ENCODE measurements at regions not wholly inside any gene's neighbourhood (a gene's known extent, or its start where the extent isn't known, plus 50 kb on each side); places are given as distances from the start of the nearest gene placed in this dataset.

- TF ChIP-seq CTCF (conservative IDR thresholded peaks at IDR 0.05) (no peak), EZH2 (IDR thresholded peaks at IDR 0.05; ENCODE audit: low read depth) (no peak)
- no peak for DNase-seq
- Histone ChIP-seq H3K4me2 (no peak overlapping the region), H3K27me3 (ENCODE audit: insufficient read depth, low read depth) (no peaks in the 10 kb centered on the region), H3K9me3 (ENCODE audit: insufficient read depth, low read depth) (no peaks in the 10 kb centered on the region), H3K4me3 (no peak overlapping the region), H3K27ac (no peak overlapping the region), H2AFZ (no peak overlapping the region), H4K20me1 (ENCODE audit: insufficient read depth) (no peaks in the 10 kb centered on the region), H3K4me1 (replicated peaks; ENCODE audit: insufficient read depth) (peaks cover 7% of the 10 kb centered on the region; the same call in 1 of the 2 replicates), H3K79me2 (ENCODE audit: low read depth) (no peaks in the 10 kb centered on the region), H3F3A (ENCODE audit: insufficient read depth, low read depth) (no peaks in the 10 kb centered on the region), H3K9me2 (ENCODE audit: insufficient read depth) (no peaks in the 10 kb centered on the region), H3K36me3 (ENCODE audit: low read depth) (no peaks in the 10 kb centered on the region)
- ChIA-PET POLR2A (ENCODE audit: unreplicated experiment) (no interaction called here), CTCF (interaction anchor here (0.6 kb wide), 1 partner anchor 307 kb away, joined by 3 read pairs; no protein-coding TSS in a partner anchor)
- intact Hi-C loops (cut with micrococcal nuclease; ENCODE audit: unreplicated experiment), result no loop called here
- BruUV-seq (replicated peaks), result no TSS peak
Measured at GRCh38 chrX:20438871-20439526, 172.3 kb upstream of the RPS6KA3 start.

- no peaks in the 10 kb centered on the region for H3F3A ChIP-seq (ENCODE audit: insufficient read depth, low read depth)
- no peaks in the 10 kb centered on the region for H3K27me3 ChIP-seq (ENCODE audit: insufficient read depth, low read depth)
- no peak overlapping the region for H3K4me3 ChIP-seq
- no peak overlapping the region for H2AFZ ChIP-seq
- no peak overlapping the region for H3K4me2 ChIP-seq
- CTCF ChIA-PET, result interaction anchor here (0.6 kb wide), 1 partner anchor 649 kb away, joined by 3 read pairs; no protein-coding TSS in a partner anchor
- no peak for DNase-seq
- no peaks in the 10 kb centered on the region for H3K36me3 ChIP-seq (ENCODE audit: low read depth)
- H3K4me1 ChIP-seq (replicated peaks; ENCODE audit: insufficient read depth), result peaks cover 11% of the 10 kb centered on the region
- TF ChIP-seq EZH2 (IDR thresholded peaks at IDR 0.05; ENCODE audit: low read depth) (no peak), CTCF (conservative IDR thresholded peaks at IDR 0.05) (no peak)
- H3K79me2 ChIP-seq (ENCODE audit: low read depth), result no peaks in the 10 kb centered on the region
- H3K27ac ChIP-seq, result no peak overlapping the region
- BruUV-seq (replicated peaks), result no TSS peak
- intact Hi-C loops (cut with micrococcal nuclease; ENCODE audit: unreplicated experiment), result no loop called here
- H3K9me2 ChIP-seq (ENCODE audit: insufficient read depth), result no peaks in the 10 kb centered on the region
- POLR2A ChIA-PET (ENCODE audit: unreplicated experiment), result no interaction called here
- no peaks in the 10 kb centered on the region for H4K20me1 ChIP-seq (ENCODE audit: insufficient read depth)
- H3K9me3 ChIP-seq (ENCODE audit: insufficient read depth, low read depth), result no peaks in the 10 kb centered on the region
Measured at GRCh38 chrX:20437683-20438082, 171.0 kb upstream of the RPS6KA3 start.

GRCh38 chrX:20435913-20436312, 169.2 kb upstream of the RPS6KA3 start:
- DNase-seq, result no peak
- Histone ChIP-seq H3K4me1 (replicated peaks; ENCODE audit: insufficient read depth) (peaks cover 7% of the 10 kb centered on the region; the same call in 1 of the 2 replicates), H2AFZ (no peak overlapping the region), H3K36me3 (ENCODE audit: low read depth) (no peaks in the 10 kb centered on the region), H3K4me3 (no peak overlapping the region), H3K27ac (no peak overlapping the region), H3K9me2 (ENCODE audit: insufficient read depth) (no peaks in the 10 kb centered on the region), H3K27me3 (ENCODE audit: insufficient read depth, low read depth) (no peaks in the 10 kb centered on the region), H3K9me3 (ENCODE audit: insufficient read depth, low read depth) (no peaks in the 10 kb centered on the region), H3K4me2 (no peak overlapping the region), H4K20me1 (ENCODE audit: insufficient read depth) (no peaks in the 10 kb centered on the region), H3F3A (ENCODE audit: insufficient read depth, low read depth) (no peaks in the 10 kb centered on the region), H3K79me2 (ENCODE audit: low read depth) (no peaks in the 10 kb centered on the region)
- intact Hi-C loops (cut with micrococcal nuclease; ENCODE audit: unreplicated experiment), result no loop called here
- BruUV-seq (replicated peaks), result no TSS peak
- TF ChIP-seq CTCF (conservative IDR thresholded peaks at IDR 0.05), result no peak
- no peak for TF ChIP-seq EZH2 (IDR thresholded peaks at IDR 0.05; ENCODE audit: low read depth)
- POLR2A ChIA-PET (ENCODE audit: unreplicated experiment), result no interaction called here
- CTCF ChIA-PET, result no interaction called here

Data from PC-9 (cell line).